Right lobe of liver (tissue), 4 donors: ENCODE measurements at regions not wholly inside any gene's neighbourhood (a gene's known extent, or its start where the extent isn't known, plus 50 kb on each side); places are given as distances from the start of the nearest gene placed in this dataset.

Experiments used
- POLR2A ChIP-seq: fragments of 450-650 bp; IDR thresholded peaks from one replicate; pipeline ENCODE4 v1.6.1; 2017; ENCODE audit warnings: antibody characterized with exemption, mild to moderate bottlenecking
- TF ChIP-seq, protein P1 (sequence below), 4 donors: fragments of 200-600 bp in 3 of 4; fragments of 450-650 bp in 1 of 4; IDR thresholded peaks; one replicate each; pipeline versions ENCODE4 v1.5.1 to v1.8.0; 2016 to 2022; ENCODE audit warnings: antibody characterized with exemption in 4 of 4, mild to moderate bottlenecking in 2 of 4
- donor health status: DM: no; HTN: no; CAD: no.
- donor health status: DM: no; HTN: no; CAD: no.
- donor health status: DM: no; HTN: yes; CAD: no.

DNA sequence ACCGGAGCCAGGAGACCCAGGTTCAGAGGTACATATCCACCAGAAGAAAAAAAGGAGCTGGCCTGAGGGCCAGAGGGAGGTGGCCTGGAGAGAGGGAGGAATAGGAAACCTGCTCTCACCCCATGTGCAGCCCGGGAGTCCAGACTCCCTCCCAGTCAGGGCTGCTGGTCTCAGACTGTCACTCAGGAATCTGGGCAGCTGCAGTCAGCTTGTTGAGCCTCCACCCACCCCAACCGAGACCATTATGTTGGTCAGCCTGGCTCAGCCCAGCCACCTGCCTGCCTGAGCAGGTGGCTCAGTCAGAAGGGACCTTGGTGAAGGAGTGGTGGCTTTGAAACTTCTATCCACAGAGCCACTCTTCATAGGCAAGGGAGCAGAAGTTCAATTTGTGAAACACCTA lies 53.3 kb upstream of the EPB41L1 start:
- TF ChIP-seq, protein P1, sequence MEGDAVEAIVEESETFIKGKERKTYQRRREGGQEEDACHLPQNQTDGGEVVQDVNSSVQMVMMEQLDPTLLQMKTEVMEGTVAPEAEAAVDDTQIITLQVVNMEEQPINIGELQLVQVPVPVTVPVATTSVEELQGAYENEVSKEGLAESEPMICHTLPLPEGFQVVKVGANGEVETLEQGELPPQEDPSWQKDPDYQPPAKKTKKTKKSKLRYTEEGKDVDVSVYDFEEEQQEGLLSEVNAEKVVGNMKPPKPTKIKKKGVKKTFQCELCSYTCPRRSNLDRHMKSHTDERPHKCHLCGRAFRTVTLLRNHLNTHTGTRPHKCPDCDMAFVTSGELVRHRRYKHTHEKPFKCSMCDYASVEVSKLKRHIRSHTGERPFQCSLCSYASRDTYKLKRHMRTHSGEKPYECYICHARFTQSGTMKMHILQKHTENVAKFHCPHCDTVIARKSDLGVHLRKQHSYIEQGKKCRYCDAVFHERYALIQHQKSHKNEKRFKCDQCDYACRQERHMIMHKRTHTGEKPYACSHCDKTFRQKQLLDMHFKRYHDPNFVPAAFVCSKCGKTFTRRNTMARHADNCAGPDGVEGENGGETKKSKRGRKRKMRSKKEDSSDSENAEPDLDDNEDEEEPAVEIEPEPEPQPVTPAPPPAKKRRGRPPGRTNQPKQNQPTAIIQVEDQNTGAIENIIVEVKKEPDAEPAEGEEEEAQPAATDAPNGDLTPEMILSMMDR (IDR thresholded peaks at IDR 0.05): no peak
- no peak for TF ChIP-seq POLR2A
